ENCODE measurements at regions not wholly inside any gene's neighbourhood (a gene's known extent, or its start where the extent isn't known, plus 50 kb on each side); places are given as distances from the start of the nearest gene placed in this dataset.

DNA sequence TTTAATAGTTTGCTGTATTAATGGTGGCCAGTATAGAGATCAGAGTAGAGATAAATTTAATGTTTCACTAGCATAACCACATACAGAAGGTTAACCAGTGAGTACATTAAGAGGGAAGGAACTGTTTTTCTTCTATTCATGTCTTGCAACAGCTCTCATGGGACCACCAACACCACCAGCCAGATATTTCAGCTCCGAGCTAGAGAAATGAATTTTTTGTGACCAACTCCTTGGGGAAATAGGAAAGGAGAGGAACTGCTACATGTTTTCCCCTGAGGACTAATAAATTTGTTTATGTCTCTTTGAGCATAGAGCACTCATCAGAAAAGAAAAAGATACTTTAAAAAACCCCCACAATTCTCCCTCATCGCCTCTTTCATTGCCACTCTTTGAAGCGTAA, 247.5 kb downstream of the MBNL1 start:
- Mint-ChIP-seq H3K36me3 (no peaks in the 10 kb centered on the region), H3K4me1 (peaks cover 34 to 53% (median 49%) of the 10 kb centered on the region in 3 donors), H3K27ac (peak overlapping the region in 2 of 3 donors; percentile 2 to 12), H3K9me3 (no peaks in the 10 kb centered on the region), H3K4me3 (peak overlapping the region; percentile 1 to 85 (median 9)), H3K27me3 (no peaks in the 10 kb centered on the region)

GRCh38 chr3:152517502-152517901, 248.8 kb downstream of the MBNL1 start:
- Mint-ChIP-seq H3K27me3 (no peaks in the 10 kb centered on the region), H3K4me3 (no peak overlapping the region), H3K4me1 (peaks cover 31 to 50% (median 41%) of the 10 kb centered on the region in 3 donors), H3K27ac (peak overlapping the region in 1 of 3 donors; percentile 9), H3K36me3 (no peaks in the 10 kb centered on the region), H3K9me3 (no peaks in the 10 kb centered on the region)

DNA sequence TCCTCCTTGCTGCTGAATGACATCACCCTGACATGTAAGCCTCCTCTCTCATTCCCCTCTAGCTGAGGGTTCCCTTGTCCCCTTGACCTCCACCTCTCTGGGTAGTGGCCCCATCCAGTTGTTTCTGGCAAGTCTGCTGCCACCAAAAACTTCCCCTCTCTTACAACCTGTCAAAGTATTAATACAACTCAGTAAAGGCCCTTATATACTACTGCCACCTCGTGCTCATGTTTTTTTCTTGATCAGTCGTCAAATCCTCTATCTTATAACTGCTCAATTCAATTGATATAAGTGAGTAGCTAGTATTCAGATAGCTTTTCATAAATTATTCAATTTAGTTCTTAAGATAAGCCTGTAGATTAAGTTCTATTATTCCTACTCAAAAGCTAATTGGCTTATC, 249.6 kb downstream of the MBNL1 start:
- H3K4me3 Mint-ChIP-seq = peak overlapping the region in 3 of 4 donors; percentile 3 to 55 (median 9)
- H3K27me3 Mint-ChIP-seq = no peaks in the 10 kb centered on the region
- H3K4me1 Mint-ChIP-seq = peaks cover 29 to 49% (median 38%) of the 10 kb centered on the region in 3 donors
- H3K27ac Mint-ChIP-seq = peak overlapping the region in 2 of 3 donors; percentile 40 to 80
- H3K9me3 Mint-ChIP-seq = no peaks in the 10 kb centered on the region
- H3K36me3 Mint-ChIP-seq = no peaks in the 10 kb centered on the region

- no peaks in the 10 kb centered on the region for H3K36me3 Mint-ChIP-seq
- peaks cover 21 to 41% (median 32%) of the 10 kb centered on the region in 3 donors for H3K4me1 Mint-ChIP-seq
- no peaks in the 10 kb centered on the region for H3K27me3 Mint-ChIP-seq
- H3K4me3 Mint-ChIP-seq = no peak overlapping the region
- peak overlapping the region in 1 of 3 donors; percentile 40 for H3K27ac Mint-ChIP-seq
- no peaks in the 10 kb centered on the region for H3K9me3 Mint-ChIP-seq
Measured at GRCh38 chr3:152519376-152519775, 250.6 kb downstream of the MBNL1 start.

GRCh38 chr3:152522036-152522435, 253.3 kb downstream of the MBNL1 start:
- Mint-ChIP-seq H3K27ac (no peak overlapping the region), H3K36me3 (no peaks in the 10 kb centered on the region), H3K4me3 (no peak overlapping the region), H3K4me1 (peaks cover 11 to 27% (median 19%) of the 10 kb centered on the region in 3 donors), H3K9me3 (no peaks in the 10 kb centered on the region), H3K27me3 (no peaks in the 10 kb centered on the region)

DNA sequence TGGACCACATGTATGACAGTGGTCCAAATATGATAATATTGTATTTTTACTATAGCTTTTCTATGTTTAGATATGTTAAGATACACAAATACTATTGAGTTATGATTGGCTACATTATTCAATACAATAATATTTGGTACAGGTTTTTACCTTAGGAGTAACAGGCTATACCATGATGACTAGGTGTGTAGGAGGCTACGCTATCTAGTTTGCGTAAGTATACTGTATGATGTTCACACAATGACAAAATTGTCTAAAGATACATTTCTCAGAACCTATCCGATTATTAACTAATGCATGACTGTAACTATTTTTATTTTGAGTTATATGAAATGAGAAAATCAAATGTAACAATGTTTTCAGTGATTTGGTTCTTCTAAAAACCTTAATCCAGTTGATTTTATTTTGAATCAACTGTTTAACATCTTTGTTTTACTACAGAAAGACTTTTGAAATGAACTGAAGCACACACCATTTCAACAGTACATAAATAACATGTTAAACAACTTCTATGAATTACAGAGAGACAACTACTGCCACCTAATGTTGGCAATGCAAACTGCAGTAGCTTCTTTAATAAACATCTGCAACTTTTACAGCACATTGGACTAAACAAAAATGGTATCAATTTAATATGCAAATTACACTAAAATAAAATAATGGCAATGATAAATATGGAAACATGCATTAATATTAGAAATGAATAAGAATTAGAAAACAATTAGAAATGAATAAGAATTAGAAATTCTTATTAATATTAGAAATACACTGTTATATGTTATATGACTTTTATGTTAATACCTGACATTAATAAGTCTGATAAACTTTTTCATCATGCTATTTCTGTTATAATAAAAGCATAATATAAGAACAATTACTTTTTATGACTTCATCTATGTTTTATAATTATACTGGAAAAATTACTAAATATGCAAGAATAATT, 255.7 kb downstream of the MBNL1 start:
- Mint-ChIP-seq H3K4me1 (peaks cover 2 to 4% (median 3%) of the 10 kb centered on the region in 3 donors), H3K4me3 (no peak overlapping the region), H3K27ac (no peak overlapping the region), H3K36me3 (no peaks in the 10 kb centered on the region), H3K9me3 (no peaks in the 10 kb centered on the region), H3K27me3 (no peaks in the 10 kb centered on the region)

DNA sequence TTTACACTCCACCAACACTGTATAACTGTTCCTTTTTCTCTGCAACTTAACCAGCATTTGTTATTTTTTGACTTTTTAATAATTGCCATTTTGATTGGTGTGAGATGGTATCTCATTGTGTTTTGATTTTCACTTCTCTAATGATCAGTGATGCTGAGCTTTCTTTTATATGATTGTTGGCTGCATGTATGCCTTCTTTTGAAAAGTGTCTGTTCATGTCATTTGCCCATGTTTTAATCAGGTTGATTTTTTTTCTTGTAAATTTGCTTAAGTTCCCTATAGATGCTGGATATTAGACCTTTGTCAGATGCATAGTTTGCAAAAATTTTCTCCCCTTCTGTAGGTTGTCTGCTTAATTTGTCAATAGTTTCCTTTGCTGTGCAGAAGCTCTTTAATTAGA, 263.0 kb downstream of the MBNL1 start:
- Mint-ChIP-seq H3K9me3 (peaks cover 6 to 16% (median 13%) of the 10 kb centered on the region in 3 donors), H3K27ac (no peak overlapping the region), H3K4me1 (no peaks in the 10 kb centered on the region), H3K36me3 (peaks cover 3% of the 10 kb centered on the region), H3K4me3 (no peak overlapping the region), H3K27me3 (no peaks in the 10 kb centered on the region)

DNA sequence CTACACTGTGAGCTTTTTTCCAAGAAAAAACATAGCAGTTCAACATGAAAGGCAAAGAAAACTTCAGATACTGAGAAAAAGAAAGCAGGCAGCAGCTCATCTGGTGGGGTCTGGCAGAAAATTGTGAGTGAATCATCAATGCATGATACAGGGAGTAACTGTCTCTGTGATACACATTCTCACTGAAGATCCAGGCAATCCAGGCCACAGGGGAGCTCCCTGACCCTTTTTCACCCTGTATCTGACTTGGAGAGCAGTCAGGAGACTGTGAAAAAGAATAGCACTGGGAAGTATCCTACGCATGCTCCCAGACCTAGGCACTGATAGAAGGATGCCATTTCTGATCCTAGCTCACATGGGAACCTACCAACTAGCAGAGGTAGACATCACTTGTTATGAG, 269.8 kb downstream of the MBNL1 start:
- H3K27me3 Mint-ChIP-seq = peaks cover 4% of the 10 kb centered on the region
- H3K27ac Mint-ChIP-seq = no peak overlapping the region
- H3K9me3 Mint-ChIP-seq = peaks cover 2 to 11% (median 2%) of the 10 kb centered on the region in 3 donors
- no peak overlapping the region for H3K4me3 Mint-ChIP-seq
- H3K36me3 Mint-ChIP-seq = peaks cover 10% of the 10 kb centered on the region
- peaks cover 0 to 4% (median 0%) of the 10 kb centered on the region in 3 donors for H3K4me1 Mint-ChIP-seq

DNA sequence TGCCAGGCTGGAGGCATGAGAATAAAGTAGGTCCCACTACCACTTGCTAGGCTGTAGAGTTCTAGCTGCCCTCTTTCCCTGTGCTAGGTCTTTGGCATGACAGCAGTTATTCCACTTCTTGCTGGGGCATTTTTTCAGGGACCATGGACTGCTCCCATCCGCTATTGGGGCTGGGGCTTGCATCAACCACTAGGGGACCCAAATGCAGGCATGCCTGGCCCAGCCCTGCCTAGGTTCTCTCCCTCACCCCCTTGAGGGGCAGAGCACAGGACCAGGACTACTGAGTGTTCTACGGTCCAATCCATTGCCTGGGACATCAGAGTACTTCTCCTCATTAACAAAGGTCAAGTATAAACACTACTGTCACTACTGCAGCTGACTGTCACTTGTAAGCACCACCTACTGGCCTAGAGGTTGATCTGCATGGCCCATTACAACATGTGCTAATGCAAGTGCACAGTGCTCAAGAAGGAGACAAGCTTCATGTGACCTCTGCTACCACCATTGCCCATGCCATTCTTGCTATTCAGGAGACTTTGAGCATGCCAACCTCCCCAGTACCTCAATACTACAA, 270.5 kb downstream of the MBNL1 start:
- peaks cover 4% of the 10 kb centered on the region for H3K27me3 Mint-ChIP-seq

GRCh38 chr3:152540120-152540519, 271.4 kb downstream of the MBNL1 start:
- no peak overlapping the region for H3K4me3 Mint-ChIP-seq
- no peak overlapping the region for H3K27ac Mint-ChIP-seq
- H3K27me3 Mint-ChIP-seq = peaks cover 4% of the 10 kb centered on the region
- H3K4me1 Mint-ChIP-seq = peaks cover 0 to 6% (median 0%) of the 10 kb centered on the region in 3 donors
- H3K9me3 Mint-ChIP-seq = peaks cover 0 to 9% (median 4%) of the 10 kb centered on the region in 3 donors
- H3K36me3 Mint-ChIP-seq = peaks cover 12% of the 10 kb centered on the region

More for the DNA sequence above, 270.5 kb downstream of the MBNL1 start:
- Mint-ChIP-seq H3K4me3 (no peak overlapping the region), H3K27ac (no peak overlapping the region), H3K4me1 (peaks cover 0 to 6% (median 0%) of the 10 kb centered on the region in 3 donors), H3K9me3 (peaks cover 0 to 9% (median 2%) of the 10 kb centered on the region in 3 donors), H3K36me3 (peaks cover 12% of the 10 kb centered on the region)

GRCh38 chr3:152547153-152547552, 278.4 kb downstream of the MBNL1 start:
- Mint-ChIP-seq H3K27me3 (peaks cover 4% of the 10 kb centered on the region), H3K27ac (no peak overlapping the region), H3K36me3 (peaks cover 4% of the 10 kb centered on the region), H3K9me3 (peaks cover 0 to 5% (median 2%) of the 10 kb centered on the region in 3 donors), H3K4me1 (peaks cover 0 to 6% (median 0%) of the 10 kb centered on the region in 3 donors), H3K4me3 (no peak overlapping the region)

GRCh38 chr3:152549263-152549662, 280.5 kb downstream of the MBNL1 start:
- no peaks in the 10 kb centered on the region for H3K36me3 Mint-ChIP-seq

GRCh38 chr3:152550284-152550683, 281.6 kb downstream of the MBNL1 start:
- H3K36me3 Mint-ChIP-seq = peaks cover 2% of the 10 kb centered on the region

More at GRCh38 chr3:152549263-152549662, 280.5 kb downstream of the MBNL1 start:
- Mint-ChIP-seq H3K4me3 (no peak overlapping the region), H3K27ac (no peak overlapping the region), H3K27me3 (peaks cover 4% of the 10 kb centered on the region), H3K9me3 (peaks cover 0 to 2% (median 2%) of the 10 kb centered on the region in 3 donors), H3K4me1 (no peaks in the 10 kb centered on the region)

DNA sequence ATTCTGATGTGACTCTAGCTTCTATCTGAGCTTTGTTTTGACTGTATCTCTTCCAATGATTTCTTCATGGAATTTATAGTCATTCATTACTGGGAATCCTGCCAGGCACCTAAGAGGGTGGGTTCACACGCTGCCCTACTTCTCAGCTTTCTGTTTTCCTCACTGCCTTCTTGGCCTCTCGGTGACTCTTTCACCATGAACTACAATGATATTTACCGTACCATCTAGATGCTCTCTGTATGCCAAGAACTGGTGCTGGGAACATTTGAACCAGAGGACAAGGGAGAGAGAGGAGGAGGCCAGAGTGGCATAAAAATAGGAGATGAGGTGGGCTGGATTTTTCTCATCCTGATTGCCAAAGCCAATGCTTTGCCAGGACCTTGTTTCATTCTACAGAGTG, 280.0 kb upstream of the P2RY1 start:
- no peak overlapping the region for H3K27ac Mint-ChIP-seq
- no peak overlapping the region for H3K4me3 Mint-ChIP-seq
- H3K4me1 Mint-ChIP-seq = no peaks in the 10 kb centered on the region
- peaks cover 0 to 2% (median 2%) of the 10 kb centered on the region in 3 donors for H3K9me3 Mint-ChIP-seq
- peaks cover 2% of the 10 kb centered on the region for H3K36me3 Mint-ChIP-seq
- H3K27me3 Mint-ChIP-seq = peaks cover 4% of the 10 kb centered on the region

More at GRCh38 chr3:152550284-152550683, 281.6 kb downstream of the MBNL1 start:
- Mint-ChIP-seq H3K9me3 (peaks cover 0 to 2% (median 2%) of the 10 kb centered on the region in 3 donors), H3K27ac (no peak overlapping the region), H3K4me3 (no peak overlapping the region), H3K4me1 (no peaks in the 10 kb centered on the region), H3K27me3 (peaks cover 4% of the 10 kb centered on the region)

DNA sequence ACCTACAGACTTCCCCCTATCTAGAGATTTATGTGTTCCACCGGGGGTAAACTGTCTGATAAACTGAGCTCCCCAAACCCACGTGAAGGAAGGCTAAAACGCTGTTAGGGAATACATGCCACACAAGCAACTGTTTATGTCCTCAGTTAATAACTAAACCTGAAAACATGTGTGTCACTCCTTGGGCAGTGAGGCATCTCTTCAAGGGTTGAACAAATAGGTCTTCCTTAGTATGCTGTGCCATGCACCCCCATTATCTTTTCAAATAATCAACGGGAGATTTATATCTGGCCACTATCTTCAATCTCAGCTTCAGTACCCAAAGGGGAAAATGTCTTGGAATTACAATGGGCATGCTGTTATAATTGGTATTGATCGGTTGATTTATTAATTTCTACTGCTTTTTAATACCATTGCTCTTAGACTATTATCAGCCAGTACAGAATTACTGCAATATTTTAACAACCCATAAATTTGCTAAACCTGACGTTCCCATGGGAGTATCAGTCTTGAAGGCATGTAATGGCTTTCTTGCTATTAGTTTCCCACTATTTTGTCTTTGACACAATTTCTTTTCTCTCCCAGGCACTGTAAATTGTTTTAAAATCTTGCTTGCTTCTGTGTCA, 279.2 kb upstream of the P2RY1 start:
- Mint-ChIP-seq H3K4me3 (no peak overlapping the region), H3K27ac (no peak overlapping the region), H3K4me1 (no peaks in the 10 kb centered on the region), H3K36me3 (peaks cover 2% of the 10 kb centered on the region), H3K27me3 (peaks cover 3% of the 10 kb centered on the region), H3K9me3 (peaks cover 0 to 3% (median 2%) of the 10 kb centered on the region in 3 donors)
